ENCODE measurements at regions not wholly inside any gene's neighbourhood (a gene's known extent, or its start where the extent isn't known, plus 50 kb on each side); places are given as distances from the start of the nearest gene placed in this dataset.

- TF ChIP-seq EZH2 (IDR thresholded peaks at IDR 0.05; ENCODE audit: borderline replicate concordance, low read depth, low read length, severe bottlenecking): no peak
- TF ChIP-seq CTCF (IDR thresholded peaks at IDR 0.05; ENCODE audit: borderline replicate concordance, extremely low read depth, low read length, poor library complexity, severe bottlenecking): no peak
Measured at GRCh38 chr1:239301251-239301650, 85.1 kb upstream of the CHRM3 start.

All from DND-41 (cell line).